ENCODE measurements at regions not wholly inside any gene's neighbourhood (a gene's known extent, or its start where the extent isn't known, plus 50 kb on each side); places are given as distances from the start of the nearest gene placed in this dataset.

- FAIRE-seq (no peak), ATAC-seq (no peak), DNase-seq (ENCODE audit: low read depth, low spot score) (no peak)
- H3K9me3 ChIP-seq (replicated peaks; ENCODE audit: control insufficient read depth, insufficient read depth, low read length): peaks cover 10% of the 10 kb centered on the region
- H4K20me1 ChIP-seq (ENCODE audit: control insufficient read depth, insufficient read depth): no peaks in the 10 kb centered on the region
- H3K27ac ChIP-seq (ENCODE audit: control insufficient read depth, insufficient read depth): no peak overlapping the region; the same call in 1 of the 2 replicates
- no peaks in the 10 kb centered on the region for H3K36me3 ChIP-seq (ENCODE audit: control insufficient read depth in 2 of 2, insufficient read depth in 2 of 2, low read length in 1 of 2)
- ChIA-PET SMC1A (ENCODE audit: uncharacterized antibody, unreplicated experiment) (interaction anchor here (1.0 to 5.5 kb wide), 11 partner anchors 10 to 182 kb away, joined by 3 to 110 read pairs (median 20); no protein-coding TSS in a partner anchor), POLR2A (interaction anchor here (1.0 kb wide), 1 partner anchor 50 kb away, joined by 3 read pairs; no protein-coding TSS in a partner anchor), CTCF (interaction anchor here (0.9 to 3.8 kb wide), 4 partner anchors 30 to 84 kb away, joined by 3 to 25 read pairs (median 14); no protein-coding TSS in a partner anchor), RAD21 (ENCODE audit: unreplicated experiment) (interaction anchor here (1.2 to 5.7 kb wide), 6 partner anchors 18 to 85 kb away, joined by 3 to 86 read pairs (median 4); no protein-coding TSS in a partner anchor)
- peak overlapping the region; percentile 35; the same call in 1 of the 2 replicates for H3K4me2 ChIP-seq (ENCODE audit: control insufficient read depth, insufficient read depth)
- H3K9ac ChIP-seq (ENCODE audit: control insufficient read depth, insufficient read depth, low read length): peak overlapping the region; percentile 8; the same call in 1 of the 2 replicates
- H3K4me1 ChIP-seq (ENCODE audit: control insufficient read depth, insufficient read depth, low read length): peaks cover 30% of the 10 kb centered on the region
- no TSS peak for BruUV-seq (replicated peaks)
- intact Hi-C loops (cut with micrococcal nuclease; ENCODE audit: unreplicated experiment) (loop anchor here (2.0 kb wide), 1 partner anchor 47 kb away; no protein-coding TSS in a partner anchor), in situ Hi-C loops (cut with MboI) (no loop called here)
- TF ChIP-seq EGR1 (IDR thresholded peaks at IDR 0.05; ENCODE audit: borderline replicate concordance in 1 of 2, low read depth in 2 of 2, low read length in 2 of 2) (no peak), PKNOX1 (IDR thresholded peaks at IDR 0.05) (no peak), WRNIP1 (IDR thresholded peaks at IDR 0.05; ENCODE audit: borderline replicate concordance, low read depth, low read length) (no peak), ETV6 (conservative IDR thresholded peaks at IDR 0.05 in 1 of 2, IDR thresholded peaks at IDR 0.05 in 1 of 2; ENCODE audit: borderline replicate concordance in 1 of 2, low read depth in 1 of 2) (no peak), ZBTB11 (CRISPR knock-in tag; IDR thresholded peaks at IDR 0.05) (no peak), TBL1XR1 (IDR thresholded peaks at IDR 0.05; ENCODE audit: low read depth, low read length) (no peak), NFIC (IDR thresholded peaks at IDR 0.05; ENCODE audit: low read depth, low read length) (no peak), TCF3 (IDR thresholded peaks at IDR 0.05; ENCODE audit: borderline replicate concordance, insufficient read depth, low read depth, low read length) (no peak), ZBED1 (IDR thresholded peaks at IDR 0.05; ENCODE audit: borderline replicate concordance) (no peak), MXI1 (IDR thresholded peaks at IDR 0.05; ENCODE audit: low read depth, low read length) (no peak), ZBTB33 (IDR thresholded peaks at IDR 0.05) (no peak), JUND (IDR thresholded peaks at IDR 0.05; ENCODE audit: low read depth, low read length) (no peak), CBFB (IDR thresholded peaks at IDR 0.05; ENCODE audit: low read depth) (no peak), MYC (IDR thresholded peaks at IDR 0.05; ENCODE audit: insufficient read depth, insufficient read length, insufficient replicate concordance, low read length, severe bottlenecking) (no peak), ATF3 (IDR thresholded peaks at IDR 0.05; ENCODE audit: borderline replicate concordance, extremely low read depth, low read depth, low read length) (no peak), SIN3A (IDR thresholded peaks at IDR 0.05; ENCODE audit: low read depth, low read length) (no peak)
- H3K27me3 ChIP-seq (replicated peaks in 1 of 2; ENCODE audit: control insufficient read depth in 2 of 2, insufficient read depth in 2 of 2, low read length in 1 of 2): no peaks in the 10 kb centered on the region
- no peaks in the 10 kb centered on the region for H3K79me2 ChIP-seq (ENCODE audit: control insufficient read depth, insufficient read depth, low read length)
- H2AFZ ChIP-seq (ENCODE audit: control insufficient read depth, low read depth, low read length): peak overlapping the region; percentile 63
- no peak overlapping the region for H3K4me3 ChIP-seq
- WGBS (ENCODE audit: insufficient coverage, insufficient replicate concordance, low lambda C conversion rate, missing lambda C conversion rate): 0% methylated on average over 2 of the region's 2 CpGs
Measured at GRCh38 chr6:11412011-11412424, 125.5 kb upstream of the TMEM170B start.

Data from GM12878 (cell line).